Mammary epithelial cell (primary cell): ENCODE measurements at regions not wholly inside any gene's neighbourhood (a gene's known extent, or its start where the extent isn't known, plus 50 kb on each side); places are given as distances from the start of the nearest gene placed in this dataset.

Source experiments
- CTCF ChIP-seq, 2 donors: IDR thresholded peaks in 1 of 2; conservative IDR thresholded peaks in 1 of 2; 2 replicates each; pipeline ENCODE4 v1.5.1; 2011 to 2012; ENCODE audit warnings: inconsistent platforms in 2 of 2, low read length in 2 of 2, mild to moderate bottlenecking in 2 of 2, control low read depth in 1 of 2, low read depth in 1 of 2; ENCODE audit not compliant: insufficient read depth in 1 of 2; ENCODE audit errors: extremely low read depth in 1 of 2
- EZH2 ChIP-seq: IDR thresholded peaks from 2 replicates; pipeline ENCODE4 v1.6.1; 2012; ENCODE audit warnings: low read length, inconsistent platforms, borderline replicate concordance

DNA sequence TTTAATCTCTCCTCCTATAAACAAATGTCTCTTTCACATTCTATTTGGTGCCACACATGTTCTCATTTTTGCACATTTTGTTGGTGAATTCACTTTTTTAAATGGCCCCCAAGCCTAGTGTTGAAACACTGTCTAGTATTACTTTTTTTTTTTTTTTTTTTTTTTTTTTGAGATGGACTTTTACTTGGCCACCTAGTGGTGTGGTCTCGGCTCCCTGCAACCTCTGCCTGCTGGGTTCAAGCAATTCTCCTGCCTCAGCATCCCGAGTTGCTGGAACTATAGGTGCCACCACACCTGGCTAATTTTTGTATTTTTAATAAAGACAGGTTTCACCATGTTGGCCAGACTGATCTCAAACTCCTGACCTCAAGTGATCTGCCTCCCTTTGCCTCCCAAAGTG lies 273.8 kb upstream of the SLC14A2 start:
- TF ChIP-seq CTCF (conservative IDR thresholded peaks at IDR 0.05 in 1 of 2, IDR thresholded peaks at IDR 0.05 in 1 of 2; ENCODE audit: extremely low read depth in 1 of 2, insufficient read depth in 1 of 2, low read depth in 1 of 2, low read length in 2 of 2) (no peak), EZH2 (no peak)
